ENCODE measurements at regions not wholly inside any gene's neighbourhood (a gene's known extent, or its start where the extent isn't known, plus 50 kb on each side); places are given as distances from the start of the nearest gene placed in this dataset.

GRCh38 chr14:104363891-104364760, 215.4 kb upstream of the C14orf180 start:
- TF ChIP-seq, protein P1, sequence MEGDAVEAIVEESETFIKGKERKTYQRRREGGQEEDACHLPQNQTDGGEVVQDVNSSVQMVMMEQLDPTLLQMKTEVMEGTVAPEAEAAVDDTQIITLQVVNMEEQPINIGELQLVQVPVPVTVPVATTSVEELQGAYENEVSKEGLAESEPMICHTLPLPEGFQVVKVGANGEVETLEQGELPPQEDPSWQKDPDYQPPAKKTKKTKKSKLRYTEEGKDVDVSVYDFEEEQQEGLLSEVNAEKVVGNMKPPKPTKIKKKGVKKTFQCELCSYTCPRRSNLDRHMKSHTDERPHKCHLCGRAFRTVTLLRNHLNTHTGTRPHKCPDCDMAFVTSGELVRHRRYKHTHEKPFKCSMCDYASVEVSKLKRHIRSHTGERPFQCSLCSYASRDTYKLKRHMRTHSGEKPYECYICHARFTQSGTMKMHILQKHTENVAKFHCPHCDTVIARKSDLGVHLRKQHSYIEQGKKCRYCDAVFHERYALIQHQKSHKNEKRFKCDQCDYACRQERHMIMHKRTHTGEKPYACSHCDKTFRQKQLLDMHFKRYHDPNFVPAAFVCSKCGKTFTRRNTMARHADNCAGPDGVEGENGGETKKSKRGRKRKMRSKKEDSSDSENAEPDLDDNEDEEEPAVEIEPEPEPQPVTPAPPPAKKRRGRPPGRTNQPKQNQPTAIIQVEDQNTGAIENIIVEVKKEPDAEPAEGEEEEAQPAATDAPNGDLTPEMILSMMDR (IDR thresholded peaks at IDR 0.05): no peak
- no peak for TF ChIP-seq EZH2 (IDR thresholded peaks at IDR 0.05; ENCODE audit: borderline replicate concordance, insufficient read depth, low read depth, low read length, poor library complexity, severe bottlenecking)
